ENCODE measurements at regions not wholly inside any gene's neighbourhood (a gene's known extent, or its start where the extent isn't known, plus 50 kb on each side); places are given as distances from the start of the nearest gene placed in this dataset.

DNA sequence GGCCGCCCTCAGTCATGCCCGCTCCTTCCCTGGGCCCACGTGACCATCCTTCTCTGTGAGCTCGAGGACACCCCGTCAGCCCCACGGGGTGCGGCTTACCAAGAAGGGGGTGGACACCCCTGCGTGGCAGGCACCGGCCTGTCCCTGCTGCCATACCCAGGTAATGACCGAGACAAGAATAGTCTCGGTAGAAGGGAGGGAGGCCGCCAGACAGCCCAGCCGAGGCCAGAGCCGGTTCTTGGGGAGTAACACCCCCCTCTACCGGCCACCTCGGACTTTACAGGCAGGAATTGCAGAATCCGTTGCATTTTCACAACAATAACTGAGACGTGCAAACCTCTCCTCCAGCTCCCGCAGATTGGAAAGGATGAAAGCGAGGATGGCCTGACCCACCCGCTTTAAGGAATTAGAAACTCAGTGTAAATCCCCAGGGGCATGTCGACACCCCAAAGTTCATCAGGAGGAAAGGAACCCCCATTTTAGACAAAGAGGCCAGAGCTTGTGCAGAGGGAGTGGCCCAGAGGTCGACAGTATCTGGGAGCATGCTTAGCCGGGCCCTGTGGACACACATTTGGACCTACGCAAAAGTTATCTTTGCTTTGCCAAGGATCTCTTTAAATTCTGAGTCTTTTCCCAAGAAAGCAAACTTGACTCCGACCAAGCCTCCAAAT lies 60.1 kb upstream of the GLI2 start (continued):
- TF ChIP-seq, protein P1, sequence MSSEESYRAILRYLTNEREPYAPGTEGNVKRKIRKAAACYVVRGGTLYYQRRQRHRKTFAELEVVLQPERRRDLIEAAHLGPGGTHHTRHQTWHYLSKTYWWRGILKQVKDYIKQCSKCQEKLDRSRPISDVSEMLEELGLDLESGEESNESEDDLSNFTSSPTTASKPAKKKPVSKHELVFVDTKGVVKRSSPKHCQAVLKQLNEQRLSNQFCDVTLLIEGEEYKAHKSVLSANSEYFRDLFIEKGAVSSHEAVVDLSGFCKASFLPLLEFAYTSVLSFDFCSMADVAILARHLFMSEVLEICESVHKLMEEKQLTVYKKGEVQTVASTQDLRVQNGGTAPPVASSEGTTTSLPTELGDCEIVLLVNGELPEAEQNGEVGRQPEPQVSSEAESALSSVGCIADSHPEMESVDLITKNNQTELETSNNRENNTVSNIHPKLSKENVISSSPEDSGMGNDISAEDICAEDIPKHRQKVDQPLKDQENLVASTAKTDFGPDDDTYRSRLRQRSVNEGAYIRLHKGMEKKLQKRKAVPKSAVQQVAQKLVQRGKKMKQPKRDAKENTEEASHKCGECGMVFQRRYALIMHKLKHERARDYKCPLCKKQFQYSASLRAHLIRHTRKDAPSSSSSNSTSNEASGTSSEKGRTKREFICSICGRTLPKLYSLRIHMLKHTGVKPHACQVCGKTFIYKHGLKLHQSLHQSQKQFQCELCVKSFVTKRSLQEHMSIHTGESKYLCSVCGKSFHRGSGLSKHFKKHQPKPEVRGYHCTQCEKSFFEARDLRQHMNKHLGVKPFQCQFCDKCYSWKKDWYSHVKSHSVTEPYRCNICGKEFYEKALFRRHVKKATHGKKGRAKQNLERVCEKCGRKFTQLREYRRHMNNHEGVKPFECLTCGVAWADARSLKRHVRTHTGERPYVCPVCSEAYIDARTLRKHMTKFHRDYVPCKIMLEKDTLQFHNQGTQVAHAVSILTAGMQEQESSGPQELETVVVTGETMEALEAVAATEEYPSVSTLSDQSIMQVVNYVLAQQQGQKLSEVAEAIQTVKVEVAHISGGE (CRISPR knock-in tag; IDR thresholded peaks at IDR 0.05), result no peak
- TF ChIP-seq, protein P2, sequence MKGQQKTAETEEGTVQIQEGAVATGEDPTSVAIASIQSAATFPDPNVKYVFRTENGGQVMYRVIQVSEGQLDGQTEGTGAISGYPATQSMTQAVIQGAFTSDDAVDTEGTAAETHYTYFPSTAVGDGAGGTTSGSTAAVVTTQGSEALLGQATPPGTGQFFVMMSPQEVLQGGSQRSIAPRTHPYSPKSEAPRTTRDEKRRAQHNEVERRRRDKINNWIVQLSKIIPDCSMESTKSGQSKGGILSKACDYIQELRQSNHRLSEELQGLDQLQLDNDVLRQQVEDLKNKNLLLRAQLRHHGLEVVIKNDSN (IDR thresholded peaks at IDR 0.05; ENCODE audit: borderline replicate concordance, extremely low read length, insufficient read depth, low read depth, low read length), result peak; percentile 40
- TF ChIP-seq PML (IDR thresholded peaks at IDR 0.05; ENCODE audit: low read length), result no peak
- TF ChIP-seq HDAC2 (IDR thresholded peaks at IDR 0.05), result no peak
- peak; percentile 26; the same call in 1 of the 2 replicates for TF ChIP-seq SMC3 (IDR thresholded peaks at IDR 0.05; ENCODE audit: borderline replicate concordance, low read length)
- TF ChIP-seq HDAC6 (IDR thresholded peaks at IDR 0.05; ENCODE audit: unreplicated experiment), result no peak
- TF ChIP-seq, protein P3, sequence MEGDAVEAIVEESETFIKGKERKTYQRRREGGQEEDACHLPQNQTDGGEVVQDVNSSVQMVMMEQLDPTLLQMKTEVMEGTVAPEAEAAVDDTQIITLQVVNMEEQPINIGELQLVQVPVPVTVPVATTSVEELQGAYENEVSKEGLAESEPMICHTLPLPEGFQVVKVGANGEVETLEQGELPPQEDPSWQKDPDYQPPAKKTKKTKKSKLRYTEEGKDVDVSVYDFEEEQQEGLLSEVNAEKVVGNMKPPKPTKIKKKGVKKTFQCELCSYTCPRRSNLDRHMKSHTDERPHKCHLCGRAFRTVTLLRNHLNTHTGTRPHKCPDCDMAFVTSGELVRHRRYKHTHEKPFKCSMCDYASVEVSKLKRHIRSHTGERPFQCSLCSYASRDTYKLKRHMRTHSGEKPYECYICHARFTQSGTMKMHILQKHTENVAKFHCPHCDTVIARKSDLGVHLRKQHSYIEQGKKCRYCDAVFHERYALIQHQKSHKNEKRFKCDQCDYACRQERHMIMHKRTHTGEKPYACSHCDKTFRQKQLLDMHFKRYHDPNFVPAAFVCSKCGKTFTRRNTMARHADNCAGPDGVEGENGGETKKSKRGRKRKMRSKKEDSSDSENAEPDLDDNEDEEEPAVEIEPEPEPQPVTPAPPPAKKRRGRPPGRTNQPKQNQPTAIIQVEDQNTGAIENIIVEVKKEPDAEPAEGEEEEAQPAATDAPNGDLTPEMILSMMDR (IDR thresholded peaks at IDR 0.05 in 2 of 3, conservative IDR thresholded peaks at IDR 0.05 in 1 of 3; ENCODE audit: control insufficient read depth in 2 of 3, extremely low read depth in 1 of 3, insufficient read depth in 1 of 3, low read depth in 3 of 3, low read length in 3 of 3), result peak; percentile 54 to 67 (median 64)

All from GM12878 (cell line).